ENCODE measurements at regions not wholly inside any gene's neighbourhood (a gene's known extent, or its start where the extent isn't known, plus 50 kb on each side); places are given as distances from the start of the nearest gene placed in this dataset.

DNA sequence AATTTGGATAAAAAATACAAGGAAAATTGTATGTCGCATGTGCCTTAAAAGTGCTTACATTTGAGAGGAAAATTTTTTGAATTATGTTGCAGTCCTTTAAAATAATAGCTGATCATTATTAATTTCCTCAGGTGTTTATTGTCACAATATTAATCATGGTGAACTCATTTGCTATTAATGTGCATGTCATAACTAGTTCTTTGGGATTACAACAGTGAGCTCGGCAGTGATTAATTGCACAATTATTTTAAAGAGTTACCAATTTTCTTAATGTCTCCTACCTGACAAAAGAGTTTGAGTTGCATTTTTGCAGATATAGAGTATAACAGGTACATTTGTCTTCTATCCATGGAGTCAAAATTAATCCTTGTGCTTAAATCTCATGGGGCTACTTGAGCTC lies 854.3 kb downstream of the BRINP3 start:
- Histone ChIP-seq H3K4me3 (ENCODE audit: low read depth, low read length, poor library complexity, severe bottlenecking) (no peak overlapping the region), H3K9me2 (ENCODE audit: insufficient read depth, low read length) (no peaks in the 10 kb centered on the region), H3K4me1 (ENCODE audit: insufficient read depth, low read length, poor library complexity, severe bottlenecking) (no peaks in the 10 kb centered on the region), H3K4me2 (ENCODE audit: low read length) (no peak overlapping the region), H3K36me3 (ENCODE audit: insufficient read depth, low read length) (no peaks in the 10 kb centered on the region), H3K27ac (ENCODE audit: low read depth, low read length, poor library complexity, severe bottlenecking) (no peak overlapping the region), H3K9me3 (ENCODE audit: low read length) (no peaks in the 10 kb centered on the region), H2AFZ (ENCODE audit: low read length) (no peak overlapping the region), H3K79me2 (ENCODE audit: insufficient read depth, low read depth, low read length) (no peaks in the 10 kb centered on the region), H4K20me1 (ENCODE audit: insufficient read depth, low read length) (no peaks in the 10 kb centered on the region)
- TF ChIP-seq EZH2phosphoT487 (IDR thresholded peaks at IDR 0.05; ENCODE audit: borderline replicate concordance, low read depth, low read length), result no peak
- intact Hi-C loops (cut with micrococcal nuclease; ENCODE audit: unreplicated experiment), result no loop called here
- BruUV-seq (replicated peaks), result no TSS peak
- POLR2A ChIA-PET, result no interaction called here
- DNase-seq (ENCODE audit: low spot score), result no peak
- CTCF ChIA-PET (ENCODE audit: unreplicated experiment), result no interaction called here

DNA sequence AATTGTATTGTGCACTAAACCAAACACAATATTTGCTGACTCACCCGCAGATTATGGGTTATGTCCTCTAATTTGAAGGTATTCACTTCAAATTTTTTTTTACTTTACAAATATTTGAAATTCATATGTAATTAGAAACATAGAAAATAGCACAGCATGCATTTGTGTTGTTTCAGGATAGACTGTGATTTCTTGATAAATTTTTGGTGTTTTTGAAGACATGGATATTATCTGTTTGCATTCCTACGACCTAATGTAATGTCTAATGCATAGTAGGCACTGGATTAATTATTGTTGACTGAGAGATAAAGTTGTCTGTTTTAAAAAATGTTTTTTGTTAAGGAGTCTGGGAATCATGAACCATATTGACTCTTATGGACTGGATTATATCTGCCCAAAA lies 850.2 kb downstream of the BRINP3 start:
- no peaks in the 10 kb centered on the region for H3K4me1 ChIP-seq (ENCODE audit: insufficient read depth, low read length, poor library complexity, severe bottlenecking)
- no peaks in the 10 kb centered on the region for H3K9me2 ChIP-seq (ENCODE audit: insufficient read depth, low read length)
- no peaks in the 10 kb centered on the region for H3K9me3 ChIP-seq (ENCODE audit: low read length)
- ChIA-PET CTCF (ENCODE audit: unreplicated experiment) (no interaction called here), POLR2A (no interaction called here)
- TF ChIP-seq, protein P1, sequence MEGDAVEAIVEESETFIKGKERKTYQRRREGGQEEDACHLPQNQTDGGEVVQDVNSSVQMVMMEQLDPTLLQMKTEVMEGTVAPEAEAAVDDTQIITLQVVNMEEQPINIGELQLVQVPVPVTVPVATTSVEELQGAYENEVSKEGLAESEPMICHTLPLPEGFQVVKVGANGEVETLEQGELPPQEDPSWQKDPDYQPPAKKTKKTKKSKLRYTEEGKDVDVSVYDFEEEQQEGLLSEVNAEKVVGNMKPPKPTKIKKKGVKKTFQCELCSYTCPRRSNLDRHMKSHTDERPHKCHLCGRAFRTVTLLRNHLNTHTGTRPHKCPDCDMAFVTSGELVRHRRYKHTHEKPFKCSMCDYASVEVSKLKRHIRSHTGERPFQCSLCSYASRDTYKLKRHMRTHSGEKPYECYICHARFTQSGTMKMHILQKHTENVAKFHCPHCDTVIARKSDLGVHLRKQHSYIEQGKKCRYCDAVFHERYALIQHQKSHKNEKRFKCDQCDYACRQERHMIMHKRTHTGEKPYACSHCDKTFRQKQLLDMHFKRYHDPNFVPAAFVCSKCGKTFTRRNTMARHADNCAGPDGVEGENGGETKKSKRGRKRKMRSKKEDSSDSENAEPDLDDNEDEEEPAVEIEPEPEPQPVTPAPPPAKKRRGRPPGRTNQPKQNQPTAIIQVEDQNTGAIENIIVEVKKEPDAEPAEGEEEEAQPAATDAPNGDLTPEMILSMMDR (conservative IDR thresholded peaks at IDR 0.05; ENCODE audit: low read length), result no peak
- TF ChIP-seq EZH2phosphoT487 (IDR thresholded peaks at IDR 0.05; ENCODE audit: borderline replicate concordance, low read depth, low read length), result no peak
- H2AFZ ChIP-seq (ENCODE audit: low read length), result no peak overlapping the region
- BruUV-seq (replicated peaks), result no TSS peak
- no peaks in the 10 kb centered on the region for H4K20me1 ChIP-seq (ENCODE audit: insufficient read depth, low read length)
- no peak for DNase-seq (ENCODE audit: low spot score)
- H3K4me2 ChIP-seq (ENCODE audit: low read length), result no peak overlapping the region
- H3K4me3 ChIP-seq (ENCODE audit: low read depth, low read length, poor library complexity, severe bottlenecking), result no peak overlapping the region
- H3K27ac ChIP-seq (ENCODE audit: low read depth, low read length, poor library complexity, severe bottlenecking), result no peak overlapping the region
- H3K36me3 ChIP-seq (ENCODE audit: insufficient read depth, low read length), result no peaks in the 10 kb centered on the region
- intact Hi-C loops (cut with micrococcal nuclease; ENCODE audit: unreplicated experiment), result no loop called here
- H3K79me2 ChIP-seq (ENCODE audit: insufficient read depth, low read depth, low read length), result no peaks in the 10 kb centered on the region

DNA sequence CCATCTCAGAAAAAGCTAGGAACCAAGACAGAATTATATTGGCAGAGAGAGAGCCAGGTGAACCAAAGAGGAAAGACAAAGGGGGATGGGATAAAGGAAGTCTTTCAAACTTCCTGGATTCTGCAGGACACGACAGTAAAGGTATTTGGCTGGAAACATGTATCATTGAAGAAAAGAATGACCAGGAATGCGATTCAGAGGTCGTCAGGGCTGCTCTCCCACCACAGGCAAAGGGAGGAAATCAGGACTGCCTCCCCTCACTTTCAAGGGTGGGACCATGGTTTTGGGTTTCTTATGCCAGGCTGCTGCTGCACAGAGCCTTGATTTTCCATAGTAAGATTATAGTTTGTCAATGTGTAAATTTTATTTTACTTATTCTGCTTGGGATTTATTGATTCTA lies 848.8 kb downstream of the BRINP3 start:
- no peak for DNase-seq (ENCODE audit: low spot score)
- Histone ChIP-seq H3K79me2 (ENCODE audit: insufficient read depth, low read depth, low read length) (no peaks in the 10 kb centered on the region), H3K9me3 (ENCODE audit: low read length) (no peaks in the 10 kb centered on the region), H2AFZ (ENCODE audit: low read length) (no peak overlapping the region), H3K27ac (ENCODE audit: low read depth, low read length, poor library complexity, severe bottlenecking) (no peak overlapping the region), H3K36me3 (ENCODE audit: insufficient read depth, low read length) (no peaks in the 10 kb centered on the region), H4K20me1 (ENCODE audit: insufficient read depth, low read length) (no peaks in the 10 kb centered on the region), H3K4me3 (ENCODE audit: low read depth, low read length, poor library complexity, severe bottlenecking) (no peak overlapping the region), H3K4me1 (ENCODE audit: insufficient read depth, low read length, poor library complexity, severe bottlenecking) (no peaks in the 10 kb centered on the region), H3K9me2 (ENCODE audit: insufficient read depth, low read length) (no peaks in the 10 kb centered on the region), H3K4me2 (ENCODE audit: low read length) (no peak overlapping the region)
- ChIA-PET POLR2A (interaction anchor here (1.2 kb wide), 1 partner anchor 10 kb away, joined by 3 read pairs; no protein-coding TSS in a partner anchor), CTCF (ENCODE audit: unreplicated experiment) (interaction anchor here (1.5 kb wide), 1 partner anchor 10 kb away, joined by 3 read pairs; no protein-coding TSS in a partner anchor)
- intact Hi-C loops (cut with micrococcal nuclease; ENCODE audit: unreplicated experiment), result no loop called here
- no peak for TF ChIP-seq EZH2phosphoT487 (IDR thresholded peaks at IDR 0.05; ENCODE audit: borderline replicate concordance, low read depth, low read length)
- TF ChIP-seq, protein P1 (conservative IDR thresholded peaks at IDR 0.05; ENCODE audit: low read length), result no peak
- BruUV-seq (replicated peaks), result no TSS peak

Measured in OCI-LY7 (cell line).